ENCODE measurements at regions not wholly inside any gene's neighbourhood (a gene's known extent, or its start where the extent isn't known, plus 50 kb on each side); places are given as distances from the start of the nearest gene placed in this dataset.

GRCh38 chr11:91115116-91115515 lies 892.3 kb upstream of the CHORDC1 start:
- no peaks in the 10 kb centered on the region for H3K79me2 ChIP-seq (ENCODE audit: control insufficient read depth, insufficient read depth, low read length)
- no peak for TF ChIP-seq POLR2AphosphoS5 (IDR thresholded peaks at IDR 0.05; ENCODE audit: insufficient read depth, low read depth, low read length)
- TF ChIP-seq POLR2A (IDR thresholded peaks at IDR 0.05; ENCODE audit: low read depth, low read length) = no peak
- no peak for TF ChIP-seq CTCF (IDR thresholded peaks at IDR 0.05; ENCODE audit: extremely low read depth in 1 of 2, insufficient read depth in 1 of 2, low read depth in 1 of 2, low read length in 2 of 2)
- TF ChIP-seq JUN (IDR thresholded peaks at IDR 0.05; ENCODE audit: borderline replicate concordance, insufficient read depth, insufficient read length, low read depth) = no peak
- TF ChIP-seq EZH2 (IDR thresholded peaks at IDR 0.05; ENCODE audit: borderline replicate concordance, low read depth, low read length, severe bottlenecking) = no peak
- TF ChIP-seq GATA2 (IDR thresholded peaks at IDR 0.05; ENCODE audit: insufficient read depth, insufficient read length, low read depth, low read length) = no peak
- no peak for TF ChIP-seq MAX (IDR thresholded peaks at IDR 0.05; ENCODE audit: insufficient read depth, insufficient read length)
- no peak for TF ChIP-seq MYC (IDR thresholded peaks at IDR 0.05; ENCODE audit: low read depth, low read length)
- no peak for TF ChIP-seq FOS (IDR thresholded peaks at IDR 0.05; ENCODE audit: borderline replicate concordance, insufficient read depth, low read length)
- ChIA-PET CTCF (no interaction called here), POLR2A (no interaction called here)
- H3K36me3 ChIP-seq (ENCODE audit: control insufficient read depth in 2 of 2, extremely low read depth in 1 of 2, insufficient read depth in 2 of 2, low read length in 2 of 2) = no peaks in the 10 kb centered on the region
- BruUV-seq (replicated peaks) = no TSS peak
- H3K4me3 ChIP-seq (replicated peaks in 1 of 3; ENCODE audit: insufficient read depth in 1 of 3, low read depth in 1 of 3, low read length in 3 of 3) = no peak overlapping the region
- no peak for FAIRE-seq
- H2AFZ ChIP-seq (ENCODE audit: low read depth, low read length) = no peak overlapping the region
- no peak overlapping the region for H3K4me2 ChIP-seq (ENCODE audit: insufficient read depth, low read length)
- dilution Hi-C loops (cut with MboI; ENCODE audit: extremely low pct_ligation_motif_present, low sequenced_read_pairs) = no loop called here
- no peaks in the 10 kb centered on the region for H3K27me3 ChIP-seq (ENCODE audit: control insufficient read depth in 2 of 2, insufficient read depth in 2 of 2, low read length in 2 of 2)
- H3K9me3 ChIP-seq (replicated peaks; ENCODE audit: control insufficient read depth, insufficient read depth, low read length) = no peaks in the 10 kb centered on the region
- H3K9me1 ChIP-seq (replicated peaks; ENCODE audit: control insufficient read depth, extremely low read depth, insufficient read depth, low read length) = no peaks in the 10 kb centered on the region
- intact Hi-C loops (cut with micrococcal nuclease) = no loop called here
- no peak for DNase-seq (ENCODE audit: low read depth, low spot score)
- no peaks in the 10 kb centered on the region for H4K20me1 ChIP-seq (replicated peaks; ENCODE audit: control insufficient read depth, extremely low read depth, insufficient read depth, low read length)
- no peaks in the 10 kb centered on the region for H3K4me1 ChIP-seq (ENCODE audit: control insufficient read depth, extremely low read depth, insufficient read depth, low read length)
- no peak overlapping the region for H3K9ac ChIP-seq (replicated peaks; ENCODE audit: extremely low read depth, insufficient read depth, low read length)
- no peak overlapping the region for H3K27ac ChIP-seq (ENCODE audit: insufficient read depth, low read depth, low read length)

All from endothelial cell of umbilical vein (primary cell).